ENCODE measurements at regions not wholly inside any gene's neighbourhood (a gene's known extent, or its start where the extent isn't known, plus 50 kb on each side); places are given as distances from the start of the nearest gene placed in this dataset.
A peak's percentile ranks its signal among the peaks of the same experiment; 100 is the strongest.

DNA sequence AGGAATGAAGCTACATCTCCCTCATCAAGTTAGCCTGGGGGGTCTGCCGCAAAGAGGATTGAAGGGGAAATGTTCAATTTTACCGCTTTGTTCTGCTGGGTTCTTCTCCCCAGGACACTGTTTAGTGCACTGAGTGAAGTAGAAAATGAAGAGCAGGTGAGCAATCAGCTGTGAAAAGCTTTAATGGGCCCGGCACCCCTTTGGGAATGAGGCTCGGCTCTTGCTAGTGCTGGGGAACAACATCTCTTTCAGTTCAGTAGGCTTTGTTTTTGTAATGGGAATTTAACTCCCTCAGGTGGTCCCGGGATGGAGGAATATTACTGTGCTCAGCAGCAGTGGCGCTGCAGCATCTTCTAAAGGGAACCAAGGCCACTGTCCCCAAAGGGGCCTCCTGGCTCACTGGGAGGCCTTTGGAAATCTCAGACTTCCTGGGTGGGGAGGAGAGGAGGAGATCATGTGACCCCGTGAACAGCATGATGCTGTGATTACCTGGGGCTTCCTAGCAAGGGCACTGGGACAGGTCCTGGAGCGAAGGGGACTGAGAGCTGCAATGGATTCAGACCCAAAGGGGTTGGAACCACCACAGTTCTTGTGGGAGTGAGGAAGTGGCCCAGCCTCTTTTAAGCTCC is 85.2 kb upstream of the MAX start:
- no peak for DNase-seq

DNA sequence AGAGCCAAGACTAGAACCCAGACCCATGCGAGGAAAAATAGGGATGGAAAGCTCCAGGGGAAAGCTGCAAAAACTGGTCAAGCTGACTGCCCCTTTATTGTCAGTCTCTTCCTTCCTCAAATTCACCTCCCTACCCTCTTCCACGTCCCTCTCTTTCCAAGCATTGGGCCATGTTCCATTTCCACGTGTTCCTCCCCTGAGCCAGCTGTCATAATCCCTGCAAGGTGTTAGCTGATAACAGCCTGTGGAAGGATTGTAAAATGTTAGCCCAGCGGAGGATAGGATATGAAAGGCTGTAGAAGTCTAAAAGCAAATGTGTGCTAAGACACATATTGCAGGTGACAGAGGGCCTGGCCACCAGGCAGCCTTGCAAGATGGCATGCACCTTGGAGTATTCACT is 88.0 kb upstream of the MAX start:
- DNase-seq, result no peak

DNA sequence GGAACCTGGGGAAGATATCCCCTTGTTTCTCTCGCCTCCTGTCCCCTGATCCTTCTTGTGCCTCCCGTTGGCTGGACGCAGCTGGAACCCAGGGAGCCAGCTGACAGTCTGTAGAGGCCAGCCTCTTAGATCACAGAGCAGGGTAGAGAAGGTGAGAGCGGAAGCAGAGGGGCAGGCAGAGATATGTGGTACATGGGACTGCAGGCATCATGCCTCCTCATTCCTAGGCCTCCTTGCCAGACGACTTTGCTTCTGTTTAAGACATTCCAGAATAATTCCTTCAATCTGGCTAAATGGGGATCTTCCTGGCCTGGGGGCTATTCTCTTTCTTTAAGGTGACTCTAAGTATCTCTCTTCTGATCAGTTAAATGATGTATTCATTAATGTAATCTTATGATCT is 89.4 kb upstream of the MAX start:
- DNase-seq, result no peak

DNA sequence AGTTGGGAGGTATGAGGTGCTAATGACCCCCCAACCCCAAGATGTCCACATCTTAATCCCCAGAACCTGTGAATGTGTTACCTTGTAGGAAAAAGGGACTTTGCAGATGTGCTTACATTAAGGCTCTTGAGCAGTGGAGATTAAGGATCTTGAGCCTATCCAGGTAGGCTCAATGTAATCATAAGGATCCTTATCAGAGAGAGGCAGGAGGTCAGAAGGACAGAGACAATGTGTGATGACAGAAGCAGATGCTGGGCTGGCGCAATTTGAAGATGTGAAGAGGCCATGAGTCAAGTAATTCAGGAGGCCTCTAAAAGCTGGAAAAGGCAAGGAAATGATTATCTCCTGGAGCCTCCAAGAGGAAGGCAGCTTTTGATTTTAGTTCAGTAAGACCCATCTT is 90.4 kb upstream of the MAX start:
- no peak for DNase-seq

DNA sequence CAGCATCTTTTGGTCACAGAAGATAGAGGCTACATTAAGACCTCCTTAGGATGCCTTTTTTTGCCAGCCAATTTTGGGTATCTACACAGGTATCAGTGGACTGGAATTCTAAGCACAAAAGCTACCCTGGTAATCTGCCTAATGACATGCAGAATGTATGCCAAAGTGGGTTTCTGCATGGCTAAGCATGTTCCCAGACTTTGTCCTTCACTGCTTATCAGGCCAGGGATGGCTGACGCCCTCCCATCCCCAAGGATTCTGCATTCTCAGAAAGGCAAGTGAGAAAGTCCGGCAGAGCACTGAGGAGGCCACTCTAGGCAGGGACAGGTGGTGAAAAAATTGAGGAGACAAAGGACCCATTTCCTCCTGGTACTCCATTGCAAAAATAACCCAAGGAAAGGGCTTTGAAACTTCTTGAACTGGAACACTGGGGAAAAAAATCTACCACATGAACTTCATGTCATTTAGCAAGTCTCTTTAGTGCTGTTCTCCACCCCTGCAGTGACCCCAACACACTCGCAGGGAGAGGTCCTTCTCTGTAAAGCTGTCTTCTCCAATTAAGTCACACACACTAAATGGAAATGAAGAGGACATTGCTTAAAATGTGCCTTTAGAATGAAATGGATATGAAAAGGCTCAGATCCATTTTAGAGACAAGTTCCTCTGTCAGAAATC is 91.7 kb upstream of the MAX start:
- DNase-seq, result no peak

DNA sequence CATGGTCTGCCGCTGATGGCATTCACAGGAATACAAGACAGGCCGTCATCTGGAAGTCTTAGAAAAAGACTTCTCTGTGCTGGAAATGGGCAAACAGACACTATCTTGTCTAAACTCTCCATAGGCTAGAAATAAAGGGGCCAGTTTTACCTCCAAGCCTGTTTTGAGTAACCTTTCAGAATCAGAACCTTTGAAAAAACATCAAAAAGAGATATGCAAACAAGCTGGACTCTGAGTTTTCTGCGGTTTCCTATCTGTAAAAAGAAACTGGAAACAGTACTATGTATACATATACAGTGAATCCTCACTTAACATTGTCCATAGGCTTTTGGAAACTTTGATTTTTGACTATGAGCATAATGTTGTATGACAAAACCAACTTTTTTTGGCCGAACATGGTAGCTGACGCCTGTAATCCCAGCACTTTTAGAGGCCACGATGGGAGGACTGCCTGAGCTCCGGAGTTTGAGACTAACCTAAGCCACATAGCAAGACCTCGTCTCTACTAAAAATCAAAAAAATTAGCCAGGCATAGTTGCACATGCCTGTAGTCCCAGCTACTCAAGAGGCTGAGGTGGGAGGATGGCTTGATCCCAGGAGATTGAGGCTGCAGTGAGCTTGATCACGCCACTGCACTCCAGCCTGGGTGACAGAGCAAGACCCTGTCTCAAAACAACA is 92.9 kb upstream of the MAX start:
- DNase-seq, result no peak

DNA sequence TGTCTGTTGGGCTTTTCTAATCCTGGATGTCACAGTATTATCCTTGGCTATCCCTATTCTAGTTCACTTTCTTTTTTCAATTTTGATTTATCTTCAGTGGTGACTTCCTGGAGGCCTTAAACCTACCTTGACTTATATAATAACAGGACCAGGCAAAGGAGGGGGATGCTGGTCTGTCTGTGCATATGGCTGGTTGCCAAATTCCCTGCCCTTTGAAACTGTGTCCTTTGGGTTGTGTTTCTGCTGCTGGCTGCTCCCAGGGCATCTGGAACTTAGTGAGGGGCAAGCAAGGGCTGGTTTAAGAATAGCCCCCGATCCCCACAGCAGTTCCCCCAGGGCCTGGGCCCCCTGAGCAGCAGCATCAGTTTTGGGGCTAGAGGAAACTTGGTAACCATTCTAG is 96.0 kb upstream of the MAX start:
- DNase-seq, result no peak

DNA sequence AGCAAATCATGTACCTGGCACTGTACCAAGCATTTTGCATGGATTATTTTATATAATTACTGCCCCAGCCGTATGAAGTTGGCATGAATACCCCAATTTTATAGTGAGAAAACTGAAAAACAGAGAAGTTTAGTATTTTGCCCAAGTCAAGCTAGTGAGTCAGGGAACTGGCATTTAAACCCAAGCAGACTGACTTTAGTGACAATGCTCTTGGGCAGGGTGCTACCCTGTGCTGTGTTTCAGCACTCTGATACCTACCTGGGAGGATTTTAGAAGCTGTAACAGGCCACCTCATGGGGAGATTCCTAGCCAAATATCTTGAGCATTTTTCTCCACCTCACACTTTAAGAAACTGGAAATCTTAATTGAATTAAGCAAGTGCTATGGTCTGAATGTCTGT is 98.1 kb upstream of the MAX start:
- no peak for DNase-seq

DNA sequence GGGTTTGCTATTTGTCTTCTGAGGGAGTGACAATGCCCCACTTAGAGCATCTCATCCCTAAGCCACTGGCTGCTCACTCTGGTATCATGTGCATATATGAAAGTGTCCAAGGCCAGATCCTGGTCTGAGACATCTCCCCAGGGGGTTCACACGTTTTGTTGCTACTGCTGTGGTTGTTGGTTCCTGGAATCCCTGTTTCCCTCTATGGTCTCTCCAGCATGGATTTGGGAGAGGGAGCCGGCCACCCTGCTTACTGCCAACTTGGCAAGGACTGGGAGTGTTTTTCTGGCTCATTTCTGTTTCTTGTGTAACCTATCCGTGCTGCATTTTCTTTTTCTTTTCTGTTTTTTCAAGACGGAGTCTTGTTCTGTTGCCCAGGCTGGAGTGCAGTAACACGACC is 101.3 kb upstream of the MAX start:
- DNase-seq, result no peak

DNA sequence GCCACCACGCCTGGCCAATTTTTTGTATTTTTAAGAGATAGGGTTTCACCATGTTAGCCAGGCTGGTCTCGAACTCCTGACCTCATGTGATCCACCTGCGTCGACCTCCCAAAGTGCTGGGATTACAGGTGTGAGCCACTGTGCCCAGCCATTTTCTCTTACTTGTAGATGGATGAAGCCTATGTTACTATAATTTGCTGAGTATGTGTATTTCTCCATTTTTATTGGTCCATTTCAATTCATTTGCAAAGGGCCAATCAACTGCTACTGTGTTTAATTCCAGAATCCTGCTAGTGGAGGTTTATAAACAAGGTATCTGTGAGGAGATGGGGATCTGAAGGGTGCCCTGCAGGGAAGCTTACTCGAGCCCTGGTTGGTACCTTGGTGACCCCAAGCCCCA is 101.7 kb upstream of the MAX start:
- no peak for DNase-seq

DNA sequence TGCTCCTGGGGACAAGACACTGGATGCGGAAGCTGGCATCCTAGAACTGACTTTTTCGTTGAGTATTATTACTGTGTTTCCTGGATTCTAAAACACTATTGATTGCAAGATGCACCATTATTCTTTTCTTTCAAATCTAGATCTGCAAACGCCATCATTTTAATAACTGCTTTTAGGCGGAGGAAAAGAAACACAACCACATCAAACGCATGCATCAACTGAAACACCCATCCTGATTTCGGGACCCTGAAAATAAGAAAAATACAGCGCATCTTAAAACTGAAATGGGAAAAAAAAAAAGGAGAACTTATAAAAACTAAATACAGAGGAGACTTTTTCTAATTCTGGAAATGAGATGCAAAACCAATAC is 103.7 kb upstream of the MAX start:
- no peak for DNase-seq

DNA sequence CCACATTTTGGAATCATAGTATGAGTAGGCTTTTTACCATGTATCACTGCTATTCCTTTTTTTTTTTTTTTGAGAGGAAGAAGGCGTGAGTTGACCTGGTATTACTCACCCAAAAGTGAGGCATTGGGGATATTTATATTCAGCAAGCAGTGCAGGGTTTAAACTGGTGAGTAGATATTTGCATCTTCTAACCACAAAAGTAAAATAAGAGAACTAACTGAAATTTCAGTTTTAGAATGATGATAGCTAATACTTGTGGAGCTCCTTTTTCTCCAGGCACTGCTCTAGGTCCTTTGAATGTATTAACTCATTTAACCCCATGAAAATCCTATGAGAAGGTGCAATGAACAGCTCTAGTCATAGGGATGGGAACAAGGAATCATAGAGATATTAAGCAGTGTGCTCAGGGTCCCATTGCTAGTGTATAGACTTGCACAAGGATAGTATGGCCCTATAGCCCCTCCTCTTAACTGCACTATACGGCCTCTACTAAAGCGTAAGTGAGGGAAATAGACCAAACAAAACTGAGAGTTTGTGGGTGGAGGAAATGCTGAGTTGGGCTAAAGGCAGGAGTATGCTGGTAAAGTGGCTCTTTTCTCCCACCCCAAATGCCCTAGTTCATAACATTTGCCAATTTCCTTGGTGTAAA is 104.3 kb upstream of the MAX start:
- DNase-seq, result no peak

DNA sequence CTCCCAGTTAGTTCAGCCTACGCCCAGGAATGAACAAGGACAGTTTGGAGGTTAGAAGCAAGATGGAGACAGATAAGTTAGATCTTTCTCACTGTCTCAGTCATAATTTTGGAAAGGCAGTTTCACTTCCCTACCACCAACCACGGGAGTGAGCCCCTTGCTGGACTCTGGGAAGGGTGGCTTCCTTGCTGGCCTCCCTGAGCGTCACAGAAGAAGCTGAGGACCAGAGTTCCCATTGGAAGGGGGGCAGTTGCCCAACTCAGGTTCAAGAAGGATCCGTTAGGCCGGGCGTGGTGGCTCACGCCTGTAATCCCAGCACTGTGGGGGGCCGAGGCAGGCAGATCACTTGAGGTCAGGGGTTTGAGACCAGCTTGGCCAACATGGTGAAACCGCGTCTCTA is 106.2 kb upstream of the MAX start:
- peak in 1 of 2 donors; percentile 34 for DNase-seq

DNA sequence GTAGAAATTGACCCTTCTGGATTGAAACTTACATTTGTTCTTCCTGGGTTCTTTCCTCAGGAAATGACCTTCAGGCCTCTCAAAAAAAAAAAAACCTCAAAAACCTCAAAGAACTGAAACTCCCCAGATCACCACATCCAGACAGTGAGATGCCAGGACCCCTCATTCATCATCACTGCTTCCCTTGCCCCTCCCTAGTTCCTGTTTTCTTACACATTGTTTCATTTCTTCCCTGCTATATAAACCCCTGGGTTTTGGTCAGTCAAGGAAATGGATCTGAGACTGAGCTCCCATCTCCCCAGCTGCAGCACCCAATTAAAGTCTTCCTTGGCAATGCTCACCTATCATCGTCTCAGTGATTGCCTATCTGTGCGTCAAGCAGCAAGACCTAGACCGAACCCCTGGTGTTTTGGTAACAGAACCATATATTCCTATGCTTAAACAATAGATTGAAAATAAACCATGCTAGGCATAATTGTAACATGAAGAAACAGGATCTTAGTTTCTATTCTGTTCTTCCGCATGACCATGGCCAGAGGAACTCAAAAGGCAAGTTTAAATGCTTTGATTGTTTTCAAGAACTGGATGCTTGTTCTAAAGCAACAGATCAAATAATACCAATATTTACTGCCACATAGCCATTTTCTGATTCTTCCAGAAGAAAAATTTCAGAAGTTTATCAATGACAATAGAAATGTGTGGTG is 108.0 kb upstream of the MAX start:
- DNase-seq, result peak; percentile 37 to 44

DNA sequence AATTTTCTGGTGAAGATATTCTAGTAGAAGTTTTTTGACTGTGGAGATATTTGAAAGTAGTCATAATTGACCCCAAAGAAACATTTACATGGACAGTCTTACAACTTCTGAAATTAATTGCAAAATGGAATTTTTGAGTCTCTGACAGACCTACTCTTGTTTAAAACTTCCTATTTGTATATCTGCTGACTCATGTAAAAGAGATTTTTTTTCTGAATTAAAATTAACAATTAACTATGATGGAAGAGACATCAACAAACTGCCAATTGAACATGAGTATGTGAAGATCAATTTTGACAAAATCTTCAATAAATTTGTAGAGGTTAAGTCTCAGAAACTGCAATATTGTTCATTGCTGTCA is 108.5 kb upstream of the MAX start:
- DNase-seq, result no peak

DNA sequence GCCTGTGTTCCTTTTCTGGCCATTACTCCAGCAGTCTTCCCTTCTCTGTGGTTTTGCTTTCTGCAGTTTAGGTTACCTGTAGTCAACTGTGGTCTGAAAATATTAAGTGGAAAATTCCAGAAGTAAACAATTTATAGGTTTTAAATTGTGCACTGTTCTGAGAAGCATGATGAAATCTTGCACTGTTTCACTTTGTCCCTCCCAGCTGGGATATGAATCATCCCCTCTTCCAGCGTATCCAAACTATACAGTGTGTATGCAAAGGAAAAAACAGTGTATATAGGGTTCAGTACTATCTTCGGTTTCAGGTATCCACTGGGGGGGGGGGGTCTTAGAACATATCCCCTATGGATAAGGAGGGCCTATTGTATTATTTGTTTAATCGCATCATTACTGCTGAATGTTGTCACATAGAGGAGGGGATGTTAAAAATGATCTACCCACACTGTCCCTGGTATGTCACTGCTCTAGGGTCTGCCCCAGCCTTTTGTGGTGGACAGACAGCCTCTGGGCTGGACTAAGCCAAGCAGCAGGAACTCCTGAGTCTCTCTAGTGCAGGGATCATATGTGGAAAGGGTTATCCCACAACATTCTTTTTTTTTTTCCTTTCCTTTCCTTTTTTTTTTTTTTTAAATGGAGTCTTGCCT is 109.1 kb upstream of the MAX start:
- DNase-seq, result no peak

DNA sequence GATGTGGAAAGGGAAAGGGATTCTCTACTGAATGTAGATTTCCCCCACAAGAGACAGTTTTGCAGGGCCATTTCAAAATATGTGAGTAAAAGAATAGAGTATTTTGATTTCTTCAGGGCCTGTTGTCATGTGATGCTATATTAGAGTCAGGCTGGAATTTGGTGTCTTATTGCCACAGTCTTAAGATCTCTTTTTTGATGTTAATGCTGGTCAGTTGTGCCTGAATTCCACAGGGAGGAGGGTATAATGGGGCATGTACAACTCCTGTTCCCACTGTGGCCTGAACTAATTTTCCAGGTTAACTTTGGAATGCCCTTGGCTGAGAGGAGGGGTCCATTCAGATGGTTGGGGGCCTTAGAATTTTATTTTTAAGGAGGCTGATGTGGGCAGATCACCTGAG is 111.0 kb upstream of the MAX start:
- DNase-seq, result no peak

DNA sequence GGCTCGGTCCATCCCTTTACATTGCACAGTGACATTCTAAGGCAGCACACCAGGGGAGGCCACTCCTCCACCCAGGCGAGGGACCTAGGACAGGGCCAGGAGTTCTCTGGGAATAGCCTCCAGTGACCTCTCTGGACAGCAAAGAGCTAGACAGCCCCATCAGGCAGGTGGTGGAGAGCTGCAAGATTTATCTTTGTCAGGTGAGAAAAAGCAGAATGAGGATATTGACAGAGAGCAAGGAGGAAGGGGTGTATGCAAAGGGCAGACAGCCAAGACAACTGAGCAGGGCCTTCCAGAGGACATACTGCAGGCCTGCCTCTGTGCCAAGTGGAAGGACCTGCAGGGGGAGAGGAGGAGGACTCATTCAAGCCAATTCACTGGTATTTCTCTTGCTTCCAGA is 112.4 kb upstream of the MAX start:
- DNase-seq, result no peak

DNA sequence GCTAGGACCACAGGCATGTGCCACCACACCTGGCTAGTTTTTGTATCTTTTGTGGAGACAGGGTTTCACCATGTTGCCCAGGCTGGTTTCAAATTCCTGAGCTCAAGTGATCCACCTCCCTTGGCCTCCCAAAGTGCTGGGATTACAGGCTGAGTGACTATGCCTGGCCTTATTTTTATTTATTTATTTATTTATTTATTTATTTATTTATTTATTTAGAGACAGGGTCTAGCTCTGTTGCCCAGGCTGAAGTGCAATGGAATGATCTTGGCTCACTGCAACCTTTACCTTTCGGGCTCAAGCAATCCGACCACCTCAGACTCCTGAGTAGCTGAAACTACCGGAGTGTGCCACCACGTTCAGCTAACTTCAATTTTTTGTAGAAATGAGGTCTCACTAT is 117.0 kb upstream of the MAX start:
- DNase-seq, result no peak

DNA sequence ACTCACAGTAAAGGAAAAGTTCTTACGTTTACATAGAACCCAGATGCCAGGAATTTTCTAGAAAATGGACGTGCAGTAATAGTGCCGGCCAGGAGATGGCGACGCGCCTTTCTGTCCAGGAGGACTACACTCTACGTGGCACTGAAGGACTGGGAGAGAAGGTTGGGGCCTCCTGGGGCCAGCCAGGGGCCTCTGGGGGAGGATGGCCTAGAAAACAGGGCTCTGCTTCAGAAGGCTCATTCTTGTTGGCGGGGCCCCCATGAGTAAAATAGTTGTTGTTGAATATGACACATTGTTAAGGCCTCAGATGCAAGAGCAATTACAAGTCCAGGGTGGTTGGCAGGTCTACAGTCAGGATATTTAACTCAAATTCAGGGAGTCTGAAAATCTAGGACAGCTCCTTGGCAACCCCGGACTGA is 120.1 kb upstream of the MAX start:
- peak; percentile 56 for DNase-seq

DNA sequence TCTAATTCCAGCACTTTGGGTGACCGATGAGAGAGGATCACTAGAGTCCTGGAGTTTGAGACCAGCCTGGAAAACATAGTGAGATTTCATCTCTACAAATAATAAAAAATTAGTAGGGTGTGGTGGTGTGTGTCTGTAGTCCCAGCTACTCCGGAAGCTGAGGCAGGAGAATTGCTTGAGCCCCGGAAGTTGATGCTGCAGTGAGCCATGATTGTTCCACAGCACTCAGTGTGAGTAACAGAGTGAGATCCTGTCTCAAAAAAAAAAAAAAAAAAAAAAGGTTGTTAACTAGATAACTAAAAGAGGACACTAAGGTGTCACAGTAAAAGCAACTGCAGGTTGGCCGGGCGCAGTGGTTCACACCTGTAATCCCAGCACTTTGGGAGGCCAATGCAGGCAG is 121.3 kb upstream of the MAX start:
- DNase-seq, result no peak

DNA sequence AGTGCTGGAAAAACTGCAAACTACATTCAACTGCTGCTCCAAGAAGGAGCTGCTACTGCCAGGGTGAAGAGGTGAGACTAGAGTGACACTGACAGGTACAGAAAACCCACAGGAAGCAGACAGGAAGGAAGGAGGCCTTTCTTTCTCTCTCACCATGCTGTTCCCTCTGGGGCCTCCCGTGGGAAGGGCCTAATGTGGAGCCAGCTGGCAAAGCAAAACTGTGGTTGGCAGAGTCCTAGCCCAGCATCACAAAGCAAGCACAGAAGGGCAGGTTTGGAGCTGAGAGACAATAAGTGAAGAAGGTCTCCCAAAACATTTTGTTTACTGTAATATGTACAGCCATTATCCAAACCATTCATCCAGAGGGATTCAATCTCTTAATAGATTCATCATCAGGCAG is 122.5 kb upstream of the MAX start:
- no peak for DNase-seq

Measured in CD4-positive, alpha-beta T cell treated with Interleukin-1 beta for 1 hour (primary cell).